ENCODE measurements at regions not wholly inside any gene's neighbourhood (a gene's known extent, or its start where the extent isn't known, plus 50 kb on each side); places are given as distances from the start of the nearest gene placed in this dataset.

GRCh38 chr5:63603996-63604395, 358.2 kb downstream of the HTR1A start:
- no peak for TF ChIP-seq CTCF (IDR thresholded peaks at IDR 0.05)
- no peak for TF ChIP-seq POLR2A (IDR thresholded peaks at IDR 0.05)
